Inflammatory macrophage treated with lipopolysaccharide for 1 hour (primary cell): ENCODE measurements at regions not wholly inside any gene's neighbourhood (a gene's known extent, or its start where the extent isn't known, plus 50 kb on each side); places are given as distances from the start of the nearest gene placed in this dataset.

Experiments
- DNase-seq, 2 donors: peaks; one replicate each; pipeline ENCODE4 v3.0.0-alpha.2; 2020 to 2022

DNA sequence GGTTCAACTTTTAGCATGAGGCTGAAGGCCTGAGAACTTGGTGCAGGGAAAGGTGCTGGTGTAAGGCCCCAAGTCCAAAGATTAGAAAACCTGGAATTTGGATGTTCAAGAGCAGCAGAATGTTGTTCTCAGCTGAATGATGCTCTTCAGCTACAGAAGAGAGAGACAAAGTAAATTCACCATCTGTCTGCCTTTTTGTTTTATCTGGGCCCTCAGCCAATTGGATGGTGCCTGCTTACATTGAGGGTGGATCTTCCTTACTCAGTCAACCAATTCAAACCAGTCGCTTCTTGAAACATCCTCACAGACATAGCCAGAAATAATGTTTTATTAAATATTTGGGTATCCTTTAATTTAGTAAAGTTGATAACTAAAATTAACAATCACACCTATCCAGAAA is 748.2 kb upstream of the ADAMTS5 start:
- no peak for DNase-seq

- DNase-seq = no peak
Measured at GRCh38 chr21:27713154-27714109, 746.5 kb upstream of the ADAMTS5 start.

DNA sequence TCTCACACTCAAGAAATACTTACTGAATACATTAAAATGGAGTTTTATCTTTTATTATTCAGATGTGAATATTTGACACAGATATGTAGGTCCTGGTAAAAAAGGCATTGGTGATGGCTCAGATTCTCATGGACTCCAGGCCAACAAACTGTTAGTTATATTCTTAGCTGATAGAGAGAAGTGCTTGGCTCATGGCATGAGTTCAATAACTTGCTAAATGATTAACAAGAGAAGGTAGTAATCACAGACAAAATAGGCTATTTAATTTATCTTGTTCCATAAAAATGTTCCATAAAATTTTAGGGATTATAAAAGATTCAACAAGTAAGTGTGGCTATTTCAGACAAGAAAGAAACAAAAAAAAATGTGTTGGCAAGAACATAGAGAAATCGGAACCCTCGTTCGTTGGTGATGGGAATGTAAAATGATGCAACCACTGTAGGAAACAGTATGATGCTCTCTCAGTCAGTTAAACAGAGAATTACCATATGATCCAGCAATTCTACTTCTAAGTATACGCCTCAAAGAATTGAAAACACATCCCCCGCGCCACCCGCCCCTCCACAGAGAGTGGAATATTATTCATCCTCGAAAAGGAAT is 737.8 kb upstream of the ADAMTS5 start:
- no peak for DNase-seq

DNA sequence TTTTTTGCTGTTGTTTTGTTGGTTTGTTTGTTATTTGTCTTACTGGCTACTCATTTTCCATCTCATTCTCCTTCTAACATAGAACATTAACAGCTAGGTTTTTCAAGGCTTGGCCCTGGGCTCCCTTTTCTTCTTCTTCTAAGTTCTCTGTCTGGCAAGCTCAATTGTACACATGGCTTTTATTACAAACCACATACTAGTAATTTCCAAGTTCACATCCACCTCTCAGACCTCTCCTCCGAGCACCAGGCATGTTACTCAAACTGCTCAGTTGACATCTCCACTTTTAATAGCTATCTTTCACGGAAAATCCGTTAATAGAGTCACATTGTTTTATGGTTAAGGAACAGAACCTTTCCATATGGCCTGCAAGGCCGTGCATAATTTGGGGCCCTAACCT is 736.9 kb upstream of the ADAMTS5 start:
- DNase-seq = no peak

DNA sequence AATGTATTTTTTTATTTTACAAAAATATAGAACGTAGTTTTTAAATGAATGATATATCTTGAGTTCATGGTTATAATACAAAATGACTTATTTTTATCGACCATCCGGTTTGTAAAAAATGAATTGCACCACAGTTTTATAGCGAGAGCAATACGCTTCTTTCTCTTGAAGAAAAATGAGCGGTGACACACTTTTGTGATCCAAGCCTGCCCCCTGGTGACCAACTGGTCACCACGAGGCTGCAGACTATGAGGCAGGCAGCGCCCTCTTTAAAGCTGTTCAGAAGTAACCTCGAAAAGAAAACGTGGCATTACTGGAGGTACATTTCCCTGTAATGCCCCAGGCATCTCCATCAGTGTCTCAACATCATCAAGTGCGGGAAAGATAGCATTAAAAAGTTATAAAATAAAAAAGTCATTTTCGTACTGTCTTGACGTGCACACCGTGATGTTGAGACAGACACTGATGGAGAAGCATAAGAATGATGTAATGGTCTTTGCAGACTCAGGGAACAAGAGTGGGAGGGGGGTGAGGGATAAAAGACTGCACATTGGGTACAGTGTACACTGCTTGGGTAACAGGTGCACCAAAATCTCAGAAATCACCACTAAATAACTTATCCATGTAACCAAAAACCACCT is 734.2 kb upstream of the ADAMTS5 start:
- peak; percentile 46 to 77 for DNase-seq

- no peak for DNase-seq
Measured at GRCh38 chr21:27695246-27695645, 728.4 kb upstream of the ADAMTS5 start.

DNA sequence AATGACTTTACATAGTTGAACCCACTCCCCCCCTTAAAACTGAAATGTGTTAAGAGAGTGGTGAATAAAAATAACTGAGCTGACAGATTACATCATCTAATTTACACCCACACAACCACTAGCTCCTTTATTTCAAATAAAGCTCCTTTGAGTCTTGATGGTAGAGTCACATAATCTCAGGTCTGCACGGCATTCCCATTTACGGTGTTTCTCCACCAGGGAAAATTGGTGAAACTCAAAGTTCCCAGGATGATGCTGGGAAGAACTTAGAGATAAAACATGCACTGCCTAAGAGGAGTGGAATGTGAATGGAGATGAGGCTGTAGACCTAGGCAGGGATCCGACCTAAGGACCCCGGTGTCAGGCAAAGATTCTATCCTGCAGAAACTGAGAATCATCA is 727.8 kb upstream of the ADAMTS5 start:
- DNase-seq = no peak

DNA sequence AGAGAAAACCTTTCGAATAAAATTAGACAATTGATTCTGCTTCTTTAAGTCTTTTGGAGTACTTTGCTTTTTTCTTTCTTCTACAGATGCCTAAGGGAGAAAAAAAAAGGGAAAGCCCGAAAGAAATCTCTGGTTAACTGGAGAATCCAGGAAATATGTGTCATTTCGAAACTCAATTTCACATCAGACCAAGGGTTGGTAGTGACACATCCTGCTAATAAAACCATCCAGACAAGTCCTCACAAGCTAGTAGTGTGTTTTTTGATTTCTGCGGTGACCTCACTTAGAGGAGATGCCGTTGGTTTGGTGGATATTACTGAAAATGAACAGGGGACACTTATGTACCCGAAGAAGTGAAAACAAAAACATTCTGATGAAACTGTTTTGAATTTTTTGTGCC is 726.5 kb upstream of the ADAMTS5 start:
- no peak for DNase-seq

GRCh38 chr21:27691516-27691915 is 724.6 kb upstream of the ADAMTS5 start:
- no peak for DNase-seq

GRCh38 chr21:27691006-27691405 is 724.1 kb upstream of the ADAMTS5 start:
- no peak for DNase-seq

DNA sequence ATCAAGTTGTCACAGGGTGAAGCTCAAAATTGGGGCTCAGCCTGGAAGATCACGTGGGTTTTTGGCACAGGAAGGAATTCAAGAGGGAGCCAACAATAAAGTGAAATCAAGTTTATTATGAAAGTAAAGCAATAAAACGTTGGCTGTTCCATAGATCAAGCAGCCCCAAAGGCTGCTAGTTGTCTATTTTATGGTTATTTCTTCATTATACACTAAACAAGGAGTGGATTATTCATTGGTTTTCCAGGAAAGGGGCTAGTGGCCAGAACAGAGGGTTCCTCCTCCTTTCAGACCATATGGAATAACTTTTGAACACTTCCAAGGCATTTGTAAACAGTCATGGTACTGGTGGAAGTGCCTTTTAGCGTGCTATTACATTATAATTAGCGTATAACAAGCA is 723.5 kb upstream of the ADAMTS5 start:
- no peak for DNase-seq

GRCh38 chr21:27688773-27689172 is 721.9 kb upstream of the ADAMTS5 start:
- DNase-seq = no peak

DNA sequence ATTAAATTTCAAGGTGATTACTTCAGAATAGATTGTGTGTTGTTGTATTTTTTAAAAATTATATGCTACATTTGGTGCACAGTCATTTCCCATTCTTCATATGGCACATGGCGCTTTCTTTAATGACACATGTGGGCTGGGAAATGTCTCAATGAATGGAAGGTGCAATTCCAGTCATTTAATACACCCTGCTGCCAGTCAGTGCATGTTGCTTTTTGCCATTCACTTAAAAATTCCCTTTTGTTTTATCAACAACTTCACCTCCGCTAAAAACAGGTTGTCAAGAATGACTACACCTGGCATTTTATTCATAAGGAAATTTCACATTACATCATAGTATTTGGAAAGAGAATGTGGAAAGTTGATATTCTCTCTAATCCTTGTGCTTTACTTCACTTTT is 716.4 kb upstream of the ADAMTS5 start:
- no peak for DNase-seq

- DNase-seq = no peak
Measured at GRCh38 chr21:27681841-27682240, 715.0 kb upstream of the ADAMTS5 start.

- no peak for DNase-seq
Measured at GRCh38 chr21:27681038-27681437, 714.1 kb upstream of the ADAMTS5 start.

GRCh38 chr21:27680181-27680580 is 713.3 kb upstream of the ADAMTS5 start:
- DNase-seq = no peak

GRCh38 chr21:27678511-27678910 is 711.6 kb upstream of the ADAMTS5 start:
- DNase-seq = no peak

- DNase-seq = no peak
Measured at GRCh38 chr21:27677546-27677945, 710.7 kb upstream of the ADAMTS5 start.

DNA sequence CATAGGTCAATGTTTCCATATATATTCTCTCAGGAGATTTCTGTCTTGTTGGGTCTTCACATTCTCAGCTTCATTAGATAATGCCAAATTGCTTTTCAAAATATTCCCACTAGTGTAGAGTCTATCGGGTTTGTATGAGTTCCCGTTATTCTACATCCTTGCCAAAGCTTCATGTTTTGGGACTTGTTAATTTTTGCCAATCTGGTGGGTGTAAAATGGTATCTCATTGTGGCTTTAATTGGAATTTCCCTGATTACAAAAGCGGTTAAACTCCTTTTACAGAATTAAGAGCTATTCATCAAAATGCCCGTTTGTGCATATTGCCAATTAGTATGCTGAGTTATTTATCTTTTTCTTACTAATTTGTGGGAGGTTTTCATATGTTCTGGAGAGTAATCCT is 708.4 kb upstream of the ADAMTS5 start:
- no peak for DNase-seq

GRCh38 chr21:27674041-27674615 is 707.2 kb upstream of the ADAMTS5 start:
- DNase-seq = no peak

DNA sequence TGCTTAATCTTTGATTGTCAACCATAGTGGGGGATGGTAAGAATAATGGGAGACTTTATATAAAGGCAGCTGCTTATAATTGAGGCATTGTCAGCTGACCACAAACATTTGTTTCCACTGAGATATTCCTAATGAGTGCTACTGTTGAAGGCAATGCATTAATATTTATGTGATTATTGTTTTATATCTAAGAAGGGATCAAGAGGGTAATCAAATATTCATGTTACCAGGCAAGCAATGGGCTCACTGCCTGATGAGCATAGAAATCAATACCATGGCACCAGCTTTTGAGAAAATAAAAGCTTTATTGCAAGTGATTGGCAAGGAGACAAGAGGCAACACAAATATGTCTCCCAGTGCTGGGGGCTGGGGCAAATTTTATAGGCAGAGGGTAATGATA is 706.7 kb upstream of the ADAMTS5 start:
- DNase-seq = no peak

- DNase-seq = no peak
Measured at GRCh38 chr21:27671207-27671606, 704.3 kb upstream of the ADAMTS5 start.

DNA sequence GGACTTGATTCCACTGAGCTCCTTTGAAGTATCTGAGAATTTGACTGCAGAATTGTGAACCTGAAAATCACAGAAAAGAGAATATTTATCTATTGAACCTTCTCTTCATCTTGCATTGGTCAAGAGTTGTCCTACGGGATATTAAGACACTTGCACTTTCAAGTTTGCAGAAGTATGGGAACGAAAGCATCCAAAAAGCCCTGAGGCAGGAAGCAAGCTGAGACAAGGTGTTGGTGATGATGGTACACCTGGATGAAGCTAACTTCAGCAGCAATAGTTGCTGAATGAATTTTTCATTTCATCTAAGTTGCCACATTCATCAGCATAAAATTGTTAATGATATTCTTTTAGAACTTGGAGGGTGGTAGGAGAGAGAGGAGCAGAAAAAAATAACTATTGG is 686.6 kb upstream of the ADAMTS5 start:
- DNase-seq = no peak

DNA sequence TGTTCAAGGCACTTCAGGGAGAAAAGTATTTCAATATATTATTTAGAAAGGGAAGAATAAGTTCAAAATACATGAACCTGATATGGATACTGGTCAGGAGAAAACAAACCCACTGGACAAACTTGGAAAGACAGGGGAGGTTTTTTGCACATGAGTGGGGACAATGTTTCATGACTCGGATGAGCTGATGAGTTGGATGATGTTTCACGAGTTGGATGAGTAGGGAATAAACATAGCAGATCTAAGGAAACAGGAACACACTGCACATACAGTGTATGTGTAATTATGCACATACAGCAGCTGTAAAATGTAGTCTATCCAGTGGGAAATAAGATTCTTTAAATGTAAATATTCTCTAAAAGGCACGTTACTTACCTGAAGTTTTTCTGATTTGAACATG is 682.9 kb upstream of the ADAMTS5 start:
- DNase-seq = no peak
